ENCODE measurements at regions not wholly inside any gene's neighbourhood (a gene's known extent, or its start where the extent isn't known, plus 50 kb on each side); places are given as distances from the start of the nearest gene placed in this dataset.

- DNase-seq: no peak
Observed at GRCh38 chr15:95431518-95431917, 899.0 kb upstream of the NR2F2 start.

GRCh38 chr15:95432878-95433405, 897.6 kb upstream of the NR2F2 start:
- DNase-seq: no peak

- no peak for DNase-seq
Observed at GRCh38 chr15:95439922-95440376, 890.6 kb upstream of the NR2F2 start.

- DNase-seq: no peak
Observed at GRCh38 chr15:95440712-95441111, 889.8 kb upstream of the NR2F2 start.

GRCh38 chr15:95442107-95442719, 888.3 kb upstream of the NR2F2 start:
- no peak for DNase-seq

- no peak for DNase-seq
Observed at GRCh38 chr15:95444860-95445259, 885.6 kb upstream of the NR2F2 start.

- DNase-seq: no peak
Observed at GRCh38 chr15:95446854-95447253, 883.6 kb upstream of the NR2F2 start.

GRCh38 chr15:95447486-95447885, 883.0 kb upstream of the NR2F2 start:
- no peak for DNase-seq

GRCh38 chr15:95448531-95449229, 881.8 kb upstream of the NR2F2 start:
- no peak for DNase-seq

- no peak for DNase-seq
Observed at GRCh38 chr15:95449230-95449628, 881.3 kb upstream of the NR2F2 start.

GRCh38 chr15:95450413-95450812, 880.1 kb upstream of the NR2F2 start:
- DNase-seq: no peak

GRCh38 chr15:95451938-95452337, 878.6 kb upstream of the NR2F2 start:
- no peak for DNase-seq

GRCh38 chr15:95454403-95455262, 875.9 kb upstream of the NR2F2 start:
- DNase-seq: no peak

GRCh38 chr15:95457520-95457919, 873.0 kb upstream of the NR2F2 start:
- no peak for DNase-seq

- no peak for DNase-seq
Observed at GRCh38 chr15:95458721-95459120, 871.8 kb upstream of the NR2F2 start.

GRCh38 chr15:95459273-95459672, 871.2 kb upstream of the NR2F2 start:
- no peak for DNase-seq

- DNase-seq: no peak
Observed at GRCh38 chr15:95464509-95464908, 866.0 kb upstream of the NR2F2 start.

- DNase-seq: no peak
Observed at GRCh38 chr15:95468820-95469219, 861.7 kb upstream of the NR2F2 start.

GRCh38 chr15:95469496-95470000, 861.0 kb upstream of the NR2F2 start:
- DNase-seq: no peak

- no peak for DNase-seq
Observed at GRCh38 chr15:95470529-95470928, 860.0 kb upstream of the NR2F2 start.

GRCh38 chr15:95470997-95471689, 859.4 kb upstream of the NR2F2 start:
- no peak for DNase-seq

GRCh38 chr15:95471690-95472086, 858.8 kb upstream of the NR2F2 start:
- no peak for DNase-seq

- DNase-seq: no peak
Observed at GRCh38 chr15:95475067-95475466, 855.4 kb upstream of the NR2F2 start.
